HG03354 (cell line): ENCODE measurements at regions not wholly inside any gene's neighbourhood (a gene's known extent, or its start where the extent isn't known, plus 50 kb on each side); places are given as distances from the start of the nearest gene placed in this dataset.

Source experiments
- ATAC-seq: cut with Tn5 transposase; IDR thresholded peaks from one replicate; pipeline ENCODE4 v1.9.1; 2021; ENCODE audit warnings: mild to moderate bottlenecking; ENCODE audit not compliant: unreplicated experiment, poor library complexity, severe bottlenecking

DNA sequence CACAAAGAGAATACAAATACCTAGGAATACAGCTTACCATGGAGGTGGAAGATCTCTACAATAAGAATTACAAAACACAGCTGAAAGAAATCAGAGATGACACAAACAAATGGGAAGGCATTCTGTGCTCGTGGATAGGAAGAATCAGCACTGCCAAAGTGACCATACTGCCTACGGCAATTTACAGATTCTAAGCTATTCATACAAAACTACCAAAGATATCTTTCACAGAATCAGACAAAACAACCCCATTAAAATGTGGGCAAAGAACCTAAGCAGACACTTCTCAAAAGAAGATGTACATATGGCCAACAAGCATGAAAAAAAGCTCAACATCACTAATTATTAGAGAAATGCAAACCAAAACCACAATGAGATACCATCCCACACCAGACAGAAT is 133.2 kb upstream of the SSTR4 start:
- ATAC-seq, result no peak

DNA sequence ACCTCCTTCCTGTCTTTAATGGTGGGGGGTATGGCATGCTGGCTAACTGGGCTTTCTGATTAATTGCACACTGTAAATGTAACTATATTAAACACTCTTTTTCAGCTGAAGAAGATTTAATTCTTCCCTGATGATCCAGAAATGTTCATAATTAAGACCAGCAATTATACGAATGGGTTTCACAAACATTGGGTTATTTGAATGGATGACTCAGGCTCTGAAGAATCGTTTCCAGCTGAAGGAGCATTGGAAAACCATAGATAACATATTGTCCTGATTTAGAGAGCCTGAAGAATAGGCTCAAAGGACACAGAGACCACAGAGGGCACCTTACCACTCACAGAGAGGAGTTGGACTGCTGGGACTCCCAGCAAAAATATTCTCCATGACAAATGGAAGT is 130.7 kb upstream of the SSTR4 start:
- ATAC-seq, result no peak

DNA sequence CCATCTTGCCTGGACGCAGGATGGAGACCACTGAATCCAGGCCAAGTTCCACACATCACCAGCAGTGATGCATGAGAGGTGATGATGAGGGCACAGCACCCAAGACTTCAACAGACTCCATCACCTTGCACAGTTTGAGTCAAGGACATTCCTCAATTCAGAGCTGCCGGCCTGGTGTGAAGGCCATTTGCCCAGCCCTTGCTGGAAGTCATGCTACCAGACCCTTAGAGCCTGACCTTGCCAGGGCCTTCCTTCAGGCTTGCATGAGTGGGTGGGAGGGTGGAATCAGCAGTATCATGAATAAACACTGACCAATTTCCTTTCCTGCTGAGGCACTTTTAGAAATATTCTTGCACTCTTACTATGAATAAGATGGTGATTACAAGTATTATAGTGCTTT is 130.2 kb upstream of the SSTR4 start:
- no peak for ATAC-seq

- ATAC-seq, result no peak
Measured at GRCh38 chr20:22905658-22906057, 129.5 kb upstream of the SSTR4 start.

DNA sequence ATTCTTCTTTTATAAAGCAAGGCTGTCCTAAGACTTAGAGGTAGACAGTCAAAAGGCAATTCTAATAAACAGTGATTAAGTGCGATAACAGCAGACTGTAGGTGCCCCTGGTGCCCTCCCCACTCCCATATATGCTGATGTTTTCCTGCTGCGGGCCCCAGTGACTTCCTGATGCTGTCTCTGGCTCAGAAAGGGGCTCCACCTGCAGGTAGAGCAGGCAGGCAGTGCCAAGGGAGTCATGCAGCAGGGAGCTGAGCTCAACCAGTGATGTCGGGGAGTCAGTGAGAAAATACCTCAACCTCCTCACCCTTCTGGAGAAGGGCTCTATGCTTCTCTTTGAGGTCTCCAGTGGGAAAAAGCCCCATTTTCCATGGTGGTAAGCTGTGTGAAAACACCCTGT is 126.7 kb upstream of the SSTR4 start:
- ATAC-seq, result no peak

GRCh38 chr20:22908944-22909343 is 126.2 kb upstream of the SSTR4 start:
- no peak for ATAC-seq

GRCh38 chr20:22909436-22909835 is 125.7 kb upstream of the SSTR4 start:
- ATAC-seq, result no peak

- ATAC-seq, result no peak
Measured at GRCh38 chr20:22910287-22910852, 124.7 kb upstream of the SSTR4 start.

DNA sequence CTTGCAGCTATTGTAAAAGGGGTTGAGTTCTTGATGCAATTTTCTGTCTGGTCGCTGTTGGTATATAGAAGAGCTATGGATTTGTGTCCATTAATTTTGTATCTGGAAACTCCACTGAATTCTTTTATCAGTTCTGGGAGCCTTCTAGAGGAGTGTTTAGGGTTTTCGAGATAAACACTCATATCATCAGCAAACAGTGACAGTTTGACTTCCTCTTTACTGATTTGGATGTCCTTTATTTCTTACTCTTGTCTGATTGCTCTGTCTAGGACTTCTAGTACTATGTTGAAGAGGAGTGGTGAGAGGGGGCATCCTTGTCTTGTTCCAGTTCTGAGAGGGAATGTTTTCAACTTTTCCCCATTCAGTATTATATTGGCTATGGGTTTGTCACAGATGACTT is 120.8 kb upstream of the SSTR4 start:
- no peak for ATAC-seq

GRCh38 chr20:22915512-22915911 is 119.6 kb upstream of the SSTR4 start:
- no peak for ATAC-seq

DNA sequence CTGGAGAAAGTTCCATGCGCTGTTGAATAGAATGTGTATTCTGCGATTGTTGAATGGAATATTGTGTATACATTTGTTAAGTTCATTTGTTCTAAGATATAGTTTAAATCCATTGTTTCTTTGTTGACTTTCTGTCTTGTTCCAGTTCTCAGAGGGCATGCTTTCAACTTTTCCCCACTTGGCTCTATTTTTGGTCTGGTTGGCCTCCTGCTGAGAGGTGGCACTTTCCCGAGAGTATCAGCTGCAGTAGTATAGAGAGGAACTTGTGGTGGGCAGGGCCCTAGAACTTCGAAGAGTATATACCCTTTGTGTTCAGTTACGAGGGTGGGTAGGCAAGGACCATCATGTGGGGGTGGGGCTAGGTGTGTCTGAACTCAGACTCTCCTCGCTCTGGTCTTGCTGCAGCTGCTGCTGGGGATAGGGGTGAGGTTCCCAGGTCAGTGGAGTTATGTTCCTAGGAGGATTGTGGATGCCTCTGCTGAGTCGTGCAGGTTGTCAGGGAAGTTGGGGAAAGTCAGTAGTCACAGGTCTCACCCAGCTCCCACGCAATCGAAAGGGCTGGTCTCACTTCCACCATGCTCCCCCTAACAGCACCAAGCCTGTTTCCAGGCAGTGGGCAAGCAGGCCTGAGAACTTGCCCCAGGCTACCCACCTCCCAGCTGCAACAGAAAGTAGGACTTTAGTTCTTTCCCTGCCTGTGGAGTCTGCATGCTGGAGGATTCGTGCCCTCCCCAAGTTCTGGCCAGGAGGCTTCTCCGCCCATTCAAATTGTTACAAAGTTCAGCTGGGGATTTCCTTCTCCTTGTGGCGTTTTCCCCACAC is 118.9 kb upstream of the SSTR4 start:
- no peak for ATAC-seq

- ATAC-seq, result no peak
Measured at GRCh38 chr20:22918286-22918983, 116.7 kb upstream of the SSTR4 start.

- ATAC-seq, result no peak
Measured at GRCh38 chr20:22920898-22921297, 114.2 kb upstream of the SSTR4 start.

DNA sequence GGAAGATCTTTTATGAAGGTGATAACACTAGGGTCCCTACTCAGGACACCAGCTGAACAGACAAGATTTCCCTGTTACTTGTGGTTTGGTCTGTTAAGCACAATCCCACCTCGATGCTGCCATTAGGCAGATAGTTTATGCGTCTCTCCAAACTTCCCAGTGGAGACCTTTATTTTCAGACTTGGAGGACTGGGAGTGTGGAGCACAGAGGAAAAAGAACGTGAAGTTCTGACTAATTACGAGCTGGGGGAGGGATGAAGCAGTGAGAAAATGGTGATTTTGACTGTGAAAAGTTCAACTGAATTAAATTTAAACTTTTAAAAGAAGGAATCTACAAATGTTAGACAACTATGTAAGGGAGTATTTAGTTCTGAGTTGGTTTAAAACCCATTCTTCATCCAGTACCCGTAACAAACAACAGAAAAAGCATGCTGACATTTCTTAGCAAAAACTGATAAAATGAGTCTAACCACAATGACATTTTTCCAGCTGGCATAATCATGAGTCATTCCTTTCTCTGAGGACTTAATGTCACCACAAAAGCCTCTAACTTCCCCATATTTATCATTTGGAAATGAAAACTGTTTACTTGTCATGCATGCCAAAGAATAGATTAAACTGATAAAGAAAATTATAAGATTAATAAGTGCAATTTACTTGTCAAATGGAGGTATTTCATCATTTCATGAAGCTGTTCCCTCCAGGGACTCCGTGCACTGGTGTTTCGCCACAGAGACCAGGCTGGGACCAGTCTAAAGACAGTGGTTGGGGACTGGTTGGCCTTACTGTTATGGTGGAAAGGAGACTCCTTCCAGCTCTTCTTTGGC is 113.3 kb upstream of the SSTR4 start:
- no peak for ATAC-seq

DNA sequence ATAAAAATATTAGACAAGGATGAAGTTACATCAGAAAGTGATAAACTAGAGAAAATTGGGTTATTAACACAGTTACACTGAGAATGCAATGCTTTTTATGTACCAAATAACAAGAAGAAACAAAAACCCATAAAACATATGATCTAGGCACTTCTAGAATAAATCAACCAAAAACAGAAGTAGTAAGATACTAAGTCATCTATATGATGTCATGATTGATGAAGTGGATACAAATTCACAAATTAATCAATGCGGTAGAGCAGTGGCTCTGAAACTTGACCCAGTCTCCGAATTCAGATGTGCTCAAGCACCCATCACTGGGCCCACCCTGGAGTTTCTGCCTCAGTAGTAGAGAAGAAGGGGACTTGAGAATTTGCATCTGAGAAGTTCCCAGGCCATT is 112.1 kb upstream of the SSTR4 start:
- no peak for ATAC-seq

DNA sequence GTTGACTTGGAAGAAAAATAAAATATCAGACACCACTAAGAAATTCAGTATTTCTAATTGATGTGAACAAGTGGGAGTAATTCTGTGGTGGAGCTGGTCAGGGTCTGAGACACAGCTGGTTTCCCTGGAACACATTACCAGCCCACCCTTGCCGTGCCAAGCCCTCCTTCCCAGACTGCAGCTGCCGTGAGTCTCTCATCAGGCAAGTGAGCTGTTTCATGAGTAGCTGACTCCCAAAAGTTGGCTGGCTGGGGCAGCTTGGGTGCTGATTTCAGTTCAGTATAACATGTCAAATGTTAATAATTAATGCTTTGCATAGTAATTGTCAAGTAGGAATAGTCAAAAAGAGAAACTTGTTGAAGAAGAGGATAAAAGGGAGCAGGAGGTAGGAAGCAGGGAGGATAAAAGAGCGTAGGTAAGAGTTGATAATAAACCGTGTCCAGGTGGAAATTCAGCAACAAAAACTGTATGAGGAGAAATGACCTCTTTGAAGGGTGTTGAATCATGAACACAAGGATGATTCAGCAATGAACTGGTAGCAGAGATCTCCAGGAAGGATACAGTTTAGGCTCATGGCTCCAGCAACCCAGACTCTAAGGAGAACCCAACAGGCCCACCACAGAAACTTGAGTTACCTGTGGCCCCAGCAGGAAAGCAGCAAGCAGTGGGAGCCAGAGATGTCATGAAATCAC is 110.9 kb upstream of the SSTR4 start:
- no peak for ATAC-seq

DNA sequence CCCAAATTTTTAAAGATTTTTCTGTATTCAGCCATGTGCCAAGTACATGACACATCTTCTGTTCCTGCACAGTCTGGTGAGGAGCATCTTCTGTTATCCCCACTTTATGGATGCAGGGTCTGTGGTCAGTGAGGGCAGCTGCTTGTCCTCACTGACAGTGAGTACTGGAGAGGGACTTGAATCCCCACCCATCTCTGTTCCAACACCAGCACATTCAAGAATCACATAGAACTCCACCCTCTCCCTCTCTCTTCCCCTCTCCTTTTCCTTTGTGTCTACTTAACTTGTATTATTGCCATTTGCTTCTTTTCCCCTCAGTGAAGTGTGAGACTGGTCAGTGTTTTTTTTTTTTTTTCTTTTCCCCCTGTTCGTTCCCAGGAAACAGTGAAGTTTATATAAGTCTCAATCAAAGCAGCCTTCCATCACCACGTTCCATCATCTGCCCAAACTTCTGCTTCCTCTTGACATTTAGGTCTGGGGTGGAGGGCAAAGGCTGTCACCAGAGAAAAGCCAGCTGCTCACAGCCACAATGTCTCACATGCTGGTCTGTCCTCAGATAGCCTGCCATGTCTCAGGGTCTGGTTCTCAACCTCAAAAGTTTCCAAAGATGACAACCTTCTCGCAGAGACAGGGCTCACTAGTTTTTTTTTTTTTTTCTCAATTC is 110.0 kb upstream of the SSTR4 start:
- ATAC-seq, result no peak

GRCh38 chr20:22925613-22925983 is 109.5 kb upstream of the SSTR4 start:
- no peak for ATAC-seq

GRCh38 chr20:22927537-22927936 is 107.6 kb upstream of the SSTR4 start:
- ATAC-seq, result no peak
